GM23338 (cell line): ENCODE measurements at regions not wholly inside any gene's neighbourhood (a gene's known extent, or its start where the extent isn't known, plus 50 kb on each side); places are given as distances from the start of the nearest gene placed in this dataset.
A peak's percentile ranks its signal among the peaks of the same experiment; 100 is the strongest.

Experiments
- ATAC-seq: fragments of 200-7000 bp; cut with Tn5 transposase; 3 replicates; pipeline ENCODE4 v1.9.1; 2020
- DNase-seq: peaks from one replicate; pipeline ENCODE4 v3.0.0-alpha.2; 2015; ENCODE audit warnings: low spot score
- H2AFZ ChIP-seq: fragments of 200-600 bp; sonication (generic); 2 replicates; pipeline ENCODE4 v1.8.0; 2016; ENCODE audit warnings: antibody characterized with exemption, mild to moderate bottlenecking, moderate library complexity
- H3F3A ChIP-seq: fragments of 200-600 bp; sonication (generic); replicated peaks from 2 replicates; pipeline ENCODE4 v1.8.0; 2017; ENCODE audit warnings: antibody characterized with exemption, mixed run types, low read depth
- H3K27ac ChIP-seq: fragments of 200-600 bp; sonication (generic); 2 replicates; pipeline ENCODE4 v1.6.1; 2016; ENCODE audit warnings: low read depth
- H3K27me3 ChIP-seq: fragments of 200-600 bp; sonication (generic); 2 replicates; pipeline ENCODE4 v1.8.0; 2016; ENCODE audit warnings: mild to moderate bottlenecking, mixed run types, moderate library complexity; ENCODE audit not compliant: insufficient read depth
- H3K36me3 ChIP-seq: fragments of 200-600 bp; sonication (generic); 2 replicates; pipeline ENCODE4 v1.8.0; 2016; ENCODE audit warnings: mild to moderate bottlenecking; ENCODE audit not compliant: insufficient read depth
- H3K4me1 ChIP-seq: fragments of 200-600 bp; sonication (generic); 2 replicates; pipeline ENCODE4 v1.8.0; 2016; ENCODE audit warnings: mild to moderate bottlenecking, moderate library complexity; ENCODE audit not compliant: insufficient read depth
- H3K4me2 ChIP-seq: fragments of 200-600 bp; sonication (generic); 2 replicates; pipeline ENCODE4 v1.7.1; 2017; ENCODE audit warnings: mixed run types
- H3K4me3 ChIP-seq: fragments of 200-600 bp; sonication (generic); 2 replicates; pipeline ENCODE4 v1.6.1; 2016; ENCODE audit warnings: mixed run types
- H3K79me2 ChIP-seq: fragments of 200-600 bp; sonication (generic); replicated peaks from 2 replicates; pipeline ENCODE4 v1.8.0; 2017; ENCODE audit warnings: mild to moderate bottlenecking; ENCODE audit not compliant: insufficient read depth
- H3K9me2 ChIP-seq: fragments of 200-600 bp; sonication (generic); 2 replicates; pipeline ENCODE4 v1.8.0; 2017; ENCODE audit not compliant: insufficient read depth
- H4K20me1 ChIP-seq: fragments of 200-600 bp; sonication (generic); replicated peaks from 2 replicates; pipeline ENCODE4 v1.8.0; 2017; ENCODE audit warnings: mild to moderate bottlenecking; ENCODE audit not compliant: insufficient read depth
- H3K27ac Mint-ChIP-seq: 2 replicates; pipeline ENCODE4 v1.8.0; 2020; ENCODE audit warnings: inconsistent platforms, mild to moderate bottlenecking, moderate library complexity, mixed read lengths
- H3K27me3 Mint-ChIP-seq: 3 replicates; pipeline ENCODE4 v1.8.0; 2022; ENCODE audit warnings: low read depth, mild to moderate bottlenecking, moderate library complexity, mixed read lengths, inconsistent platforms; ENCODE audit not compliant: insufficient read depth, poor library complexity
- H3K36me3 Mint-ChIP-seq: 3 replicates; pipeline ENCODE4 v1.8.0; 2021; ENCODE audit warnings: low read depth, mild to moderate bottlenecking, inconsistent platforms, moderate library complexity, mixed read lengths
- H3K4me1 Mint-ChIP-seq: 3 replicates; pipeline ENCODE4 v1.8.0; 2020; ENCODE audit warnings: mild to moderate bottlenecking, inconsistent platforms, mixed read lengths
- H3K4me3 Mint-ChIP-seq: 3 replicates; pipeline ENCODE4 v1.8.0; 2021; ENCODE audit warnings: moderate library complexity, mild to moderate bottlenecking, inconsistent platforms, mixed read lengths
- H3K9me3 Mint-ChIP-seq: 3 replicates; pipeline ENCODE4 v1.8.0; 2020; ENCODE audit warnings: moderate library complexity, mild to moderate bottlenecking, inconsistent platforms, mixed read lengths
- JUNB ChIP-seq: IDR thresholded peaks from one replicate; pipeline ENCODE4 v1.6.1; 2016; ENCODE audit warnings: antibody characterized with exemption; ENCODE audit not compliant: unreplicated experiment
- NANOG ChIP-seq: IDR thresholded peaks from 2 replicates; pipeline ENCODE4 v1.6.1; 2016; ENCODE audit warnings: antibody characterized with exemption, borderline replicate concordance
- STAT1 ChIP-seq: IDR thresholded peaks from one replicate; pipeline ENCODE4 v1.6.1; 2016; ENCODE audit warnings: antibody characterized with exemption; ENCODE audit not compliant: unreplicated experiment
- TF ChIP-seq, protein P1 (sequence below): fragments of 250-450 bp; sonication (Bioruptor Pico); IDR thresholded peaks from 2 replicates; pipeline ENCODE4 v1.5.0; 2020; ENCODE audit warnings: mild to moderate bottlenecking, moderate library complexity
- TF ChIP-seq, protein P2 (sequence below), 2 experiments: fragments of 200-600 bp in 1 of 2; sonication (generic) in 1 of 2; conservative IDR thresholded peaks; 2 replicates each; pipeline versions ENCODE4 v1.5.1 to v1.6.1; 2016 to 2017; ENCODE audit warnings: antibody characterized with exemption in 2 of 2, low read depth in 2 of 2, mild to moderate bottlenecking in 2 of 2, moderate library complexity in 1 of 2
- TF ChIP-seq, protein P3 (sequence below): IDR thresholded peaks from one replicate; pipeline ENCODE4 v1.6.1; 2018; ENCODE audit warnings: antibody characterized with exemption; ENCODE audit not compliant: unreplicated experiment

DNA sequence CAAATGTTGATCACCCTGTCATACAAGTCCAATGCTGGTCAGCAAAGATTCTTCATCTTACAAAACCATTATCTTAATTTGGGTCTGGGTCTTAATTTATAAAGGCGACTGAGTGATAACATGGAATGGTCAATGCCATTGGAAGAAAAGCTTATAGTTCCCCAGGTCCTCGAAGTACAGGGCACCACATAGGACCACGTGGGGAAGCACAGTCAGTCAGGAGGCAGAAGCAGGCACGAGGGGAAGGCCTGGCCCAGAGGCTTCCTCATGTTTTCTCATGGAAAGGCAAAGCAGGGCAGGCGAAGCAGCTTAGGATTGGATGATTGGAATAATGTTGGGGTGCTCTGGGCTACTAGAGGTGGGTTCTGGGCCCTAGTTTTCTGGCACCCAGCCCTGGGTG lies 175.7 kb downstream of the FASLG start:
- Mint-ChIP-seq H3K9me3 (no peaks in the 10 kb centered on the region), H3K4me1 (peaks cover 5% of the 10 kb centered on the region; the same call in 1 of the 3 replicates), H3K27ac (no peak overlapping the region), H3K27me3 (no peaks in the 10 kb centered on the region), H3K4me3 (no peak overlapping the region), H3K36me3 (no peaks in the 10 kb centered on the region)
- no peak for DNase-seq
- Histone ChIP-seq H4K20me1 (no peaks in the 10 kb centered on the region), H3K4me1 (no peaks in the 10 kb centered on the region), H3K27ac (no peak overlapping the region), H3K4me3 (no peak overlapping the region), H3F3A (no peaks in the 10 kb centered on the region), H3K27me3 (no peaks in the 10 kb centered on the region), H2AFZ (peak overlapping the region; percentile 34; the same call in 1 of the 2 replicates), H3K9me2 (no peaks in the 10 kb centered on the region), H3K4me2 (no peak overlapping the region), H3K79me2 (no peaks in the 10 kb centered on the region), H3K36me3 (no peaks in the 10 kb centered on the region)
- TF ChIP-seq STAT1 (no peak), JUNB (no peak), NANOG (no peak)
- TF ChIP-seq, protein P1, sequence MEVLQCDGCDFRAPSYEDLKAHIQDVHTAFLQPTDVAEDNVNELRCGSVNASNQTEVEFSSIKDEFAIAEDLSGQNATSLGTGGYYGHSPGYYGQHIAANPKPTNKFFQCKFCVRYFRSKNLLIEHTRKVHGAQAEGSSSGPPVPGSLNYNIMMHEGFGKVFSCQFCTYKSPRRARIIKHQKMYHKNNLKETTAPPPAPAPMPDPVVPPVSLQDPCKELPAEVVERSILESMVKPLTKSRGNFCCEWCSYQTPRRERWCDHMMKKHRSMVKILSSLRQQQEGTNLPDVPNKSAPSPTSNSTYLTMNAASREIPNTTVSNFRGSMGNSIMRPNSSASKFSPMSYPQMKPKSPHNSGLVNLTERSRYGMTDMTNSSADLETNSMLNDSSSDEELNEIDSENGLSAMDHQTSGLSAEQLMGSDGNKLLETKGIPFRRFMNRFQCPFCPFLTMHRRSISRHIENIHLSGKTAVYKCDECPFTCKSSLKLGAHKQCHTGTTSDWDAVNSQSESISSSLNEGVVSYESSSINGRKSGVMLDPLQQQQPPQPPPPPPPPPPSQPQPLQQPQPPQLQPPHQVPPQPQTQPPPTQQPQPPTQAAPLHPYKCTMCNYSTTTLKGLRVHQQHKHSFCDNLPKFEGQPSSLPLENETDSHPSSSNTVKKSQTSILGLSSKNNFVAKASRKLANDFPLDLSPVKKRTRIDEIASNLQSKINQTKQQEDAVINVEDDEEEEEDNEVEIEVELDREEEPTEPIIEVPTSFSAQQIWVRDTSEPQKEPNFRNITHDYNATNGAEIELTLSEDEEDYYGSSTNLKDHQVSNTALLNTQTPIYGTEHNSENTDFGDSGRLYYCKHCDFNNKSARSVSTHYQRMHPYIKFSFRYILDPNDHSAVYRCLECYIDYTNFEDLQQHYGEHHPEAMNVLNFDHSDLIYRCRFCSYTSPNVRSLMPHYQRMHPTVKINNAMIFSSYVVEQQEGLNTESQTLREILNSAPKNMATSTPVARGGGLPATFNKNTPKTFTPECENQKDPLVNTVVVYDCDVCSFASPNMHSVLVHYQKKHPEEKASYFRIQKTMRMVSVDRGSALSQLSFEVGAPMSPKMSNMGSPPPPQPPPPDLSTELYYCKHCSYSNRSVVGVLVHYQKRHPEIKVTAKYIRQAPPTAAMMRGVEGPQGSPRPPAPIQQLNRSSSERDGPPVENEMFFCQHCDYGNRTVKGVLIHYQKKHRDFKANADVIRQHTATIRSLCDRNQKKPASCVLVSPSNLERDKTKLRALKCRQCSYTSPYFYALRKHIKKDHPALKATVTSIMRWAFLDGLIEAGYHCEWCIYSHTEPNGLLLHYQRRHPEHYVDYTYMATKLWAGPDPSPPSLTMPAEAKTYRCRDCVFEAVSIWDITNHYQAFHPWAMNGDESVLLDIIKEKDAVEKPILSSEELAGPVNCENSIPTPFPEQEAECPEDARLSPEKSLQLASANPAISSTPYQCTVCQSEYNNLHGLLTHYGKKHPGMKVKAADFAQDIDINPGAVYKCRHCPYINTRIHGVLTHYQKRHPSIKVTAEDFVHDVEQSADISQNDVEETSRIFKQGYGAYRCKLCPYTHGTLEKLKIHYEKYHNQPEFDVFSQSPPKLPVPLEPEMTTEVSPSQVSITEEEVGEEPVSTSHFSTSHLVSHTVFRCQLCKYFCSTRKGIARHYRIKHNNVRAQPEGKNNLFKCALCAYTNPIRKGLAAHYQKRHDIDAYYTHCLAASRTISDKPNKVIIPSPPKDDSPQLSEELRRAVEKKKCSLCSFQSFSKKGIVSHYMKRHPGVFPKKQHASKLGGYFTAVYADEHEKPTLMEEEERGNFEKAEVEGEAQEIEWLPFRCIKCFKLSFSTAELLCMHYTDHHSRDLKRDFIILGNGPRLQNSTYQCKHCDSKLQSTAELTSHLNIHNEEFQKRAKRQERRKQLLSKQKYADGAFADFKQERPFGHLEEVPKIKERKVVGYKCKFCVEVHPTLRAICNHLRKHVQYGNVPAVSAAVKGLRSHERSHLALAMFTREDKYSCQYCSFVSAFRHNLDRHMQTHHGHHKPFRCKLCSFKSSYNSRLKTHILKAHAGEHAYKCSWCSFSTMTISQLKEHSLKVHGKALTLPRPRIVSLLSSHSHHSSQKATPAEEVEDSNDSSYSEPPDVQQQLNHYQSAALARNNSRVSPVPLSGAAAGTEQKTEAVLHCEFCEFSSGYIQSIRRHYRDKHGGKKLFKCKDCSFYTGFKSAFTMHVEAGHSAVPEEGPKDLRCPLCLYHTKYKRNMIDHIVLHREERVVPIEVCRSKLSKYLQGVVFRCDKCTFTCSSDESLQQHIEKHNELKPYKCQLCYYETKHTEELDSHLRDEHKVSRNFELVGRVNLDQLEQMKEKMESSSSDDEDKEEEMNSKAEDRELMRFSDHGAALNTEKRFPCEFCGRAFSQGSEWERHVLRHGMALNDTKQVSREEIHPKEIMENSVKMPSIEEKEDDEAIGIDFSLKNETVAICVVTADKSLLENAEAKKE (CRISPR knock-in tag) = no peak
- TF ChIP-seq, protein P2, sequence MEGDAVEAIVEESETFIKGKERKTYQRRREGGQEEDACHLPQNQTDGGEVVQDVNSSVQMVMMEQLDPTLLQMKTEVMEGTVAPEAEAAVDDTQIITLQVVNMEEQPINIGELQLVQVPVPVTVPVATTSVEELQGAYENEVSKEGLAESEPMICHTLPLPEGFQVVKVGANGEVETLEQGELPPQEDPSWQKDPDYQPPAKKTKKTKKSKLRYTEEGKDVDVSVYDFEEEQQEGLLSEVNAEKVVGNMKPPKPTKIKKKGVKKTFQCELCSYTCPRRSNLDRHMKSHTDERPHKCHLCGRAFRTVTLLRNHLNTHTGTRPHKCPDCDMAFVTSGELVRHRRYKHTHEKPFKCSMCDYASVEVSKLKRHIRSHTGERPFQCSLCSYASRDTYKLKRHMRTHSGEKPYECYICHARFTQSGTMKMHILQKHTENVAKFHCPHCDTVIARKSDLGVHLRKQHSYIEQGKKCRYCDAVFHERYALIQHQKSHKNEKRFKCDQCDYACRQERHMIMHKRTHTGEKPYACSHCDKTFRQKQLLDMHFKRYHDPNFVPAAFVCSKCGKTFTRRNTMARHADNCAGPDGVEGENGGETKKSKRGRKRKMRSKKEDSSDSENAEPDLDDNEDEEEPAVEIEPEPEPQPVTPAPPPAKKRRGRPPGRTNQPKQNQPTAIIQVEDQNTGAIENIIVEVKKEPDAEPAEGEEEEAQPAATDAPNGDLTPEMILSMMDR (conservative IDR thresholded peaks at IDR 0.05; ENCODE audit: low read depth in 2 of 2) = no peak
- TF ChIP-seq, protein P3, sequence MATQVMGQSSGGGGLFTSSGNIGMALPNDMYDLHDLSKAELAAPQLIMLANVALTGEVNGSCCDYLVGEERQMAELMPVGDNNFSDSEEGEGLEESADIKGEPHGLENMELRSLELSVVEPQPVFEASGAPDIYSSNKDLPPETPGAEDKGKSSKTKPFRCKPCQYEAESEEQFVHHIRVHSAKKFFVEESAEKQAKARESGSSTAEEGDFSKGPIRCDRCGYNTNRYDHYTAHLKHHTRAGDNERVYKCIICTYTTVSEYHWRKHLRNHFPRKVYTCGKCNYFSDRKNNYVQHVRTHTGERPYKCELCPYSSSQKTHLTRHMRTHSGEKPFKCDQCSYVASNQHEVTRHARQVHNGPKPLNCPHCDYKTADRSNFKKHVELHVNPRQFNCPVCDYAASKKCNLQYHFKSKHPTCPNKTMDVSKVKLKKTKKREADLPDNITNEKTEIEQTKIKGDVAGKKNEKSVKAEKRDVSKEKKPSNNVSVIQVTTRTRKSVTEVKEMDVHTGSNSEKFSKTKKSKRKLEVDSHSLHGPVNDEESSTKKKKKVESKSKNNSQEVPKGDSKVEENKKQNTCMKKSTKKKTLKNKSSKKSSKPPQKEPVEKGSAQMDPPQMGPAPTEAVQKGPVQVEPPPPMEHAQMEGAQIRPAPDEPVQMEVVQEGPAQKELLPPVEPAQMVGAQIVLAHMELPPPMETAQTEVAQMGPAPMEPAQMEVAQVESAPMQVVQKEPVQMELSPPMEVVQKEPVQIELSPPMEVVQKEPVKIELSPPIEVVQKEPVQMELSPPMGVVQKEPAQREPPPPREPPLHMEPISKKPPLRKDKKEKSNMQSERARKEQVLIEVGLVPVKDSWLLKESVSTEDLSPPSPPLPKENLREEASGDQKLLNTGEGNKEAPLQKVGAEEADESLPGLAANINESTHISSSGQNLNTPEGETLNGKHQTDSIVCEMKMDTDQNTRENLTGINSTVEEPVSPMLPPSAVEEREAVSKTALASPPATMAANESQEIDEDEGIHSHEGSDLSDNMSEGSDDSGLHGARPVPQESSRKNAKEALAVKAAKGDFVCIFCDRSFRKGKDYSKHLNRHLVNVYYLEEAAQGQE = no peak
- ATAC-seq = peak; percentile 43; the same call in 1 of the 3 replicates
